GM12892 (cell line): ENCODE measurements at regions not wholly inside any gene's neighbourhood (a gene's known extent, or its start where the extent isn't known, plus 50 kb on each side); places are given as distances from the start of the nearest gene placed in this dataset.

ENCODE experiments used
- POLR2A ChIP-seq: IDR thresholded peaks from 2 replicates; pipeline ENCODE4 v1.6.1; 2011; ENCODE audit warnings: low read depth, low read length, control low read depth
- POLR2AphosphoS5 ChIP-seq: IDR thresholded peaks from 2 replicates; pipeline ENCODE4 v1.6.1; 2011; ENCODE audit warnings: low read depth, low read length, control low read depth

GRCh38 chr2:59572227-59572626 is 981.2 kb downstream of the BCL11A start:
- no peak for TF ChIP-seq POLR2AphosphoS5
- TF ChIP-seq POLR2A, result no peak
